ENCODE measurements at regions not wholly inside any gene's neighbourhood (a gene's known extent, or its start where the extent isn't known, plus 50 kb on each side); places are given as distances from the start of the nearest gene placed in this dataset.
"Not testable (repeated sequence)": the region's sequence is repeated elsewhere in the genome, so short reads cannot be mapped to it uniquely, and the experiment has no call there.

GRCh38 chr3:185995352-185995751 is 57.5 kb upstream of the TRA2B start:
- intact Hi-C loops (cut with micrococcal nuclease) = no loop called here

GRCh38 chr3:185992831-185993374 is 55.1 kb upstream of the TRA2B start:
- intact Hi-C loops (cut with micrococcal nuclease) = no loop called here

GRCh38 chr3:185990995-185991394 is 53.2 kb upstream of the TRA2B start:
- intact Hi-C loops (cut with micrococcal nuclease) = not testable (repeated sequence)

GRCh38 chr3:185989511-185989910 is 51.7 kb upstream of the TRA2B start:
- intact Hi-C loops (cut with micrococcal nuclease) = loop anchor here (10.0 kb wide), 1 partner anchor 115 kb away; the partner anchor contains the start of gene ETV5

GRCh38 chr3:185988816-185989175 is 51.0 kb upstream of the TRA2B start:
- intact Hi-C loops (cut with micrococcal nuclease) = loop anchor here (10.0 kb wide), 1 partner anchor 116 kb away; the partner anchor contains the start of gene ETV5

- intact Hi-C loops (cut with micrococcal nuclease) = loop anchor here (10.0 kb wide), 1 partner anchor 117 kb away; the partner anchor contains the start of gene ETV5
Measured at GRCh38 chr3:185988080-185988815, 50.4 kb upstream of the TRA2B start.
